H1 (cell line): ENCODE measurements at regions not wholly inside any gene's neighbourhood (a gene's known extent, or its start where the extent isn't known, plus 50 kb on each side); places are given as distances from the start of the nearest gene placed in this dataset.

ENCODE experiments used
- ATF2 ChIP-seq: IDR thresholded peaks from 2 replicates; pipeline ENCODE4 v1.6.1; 2012; ENCODE audit warnings: low read length, inconsistent platforms
- BACH1 ChIP-seq: IDR thresholded peaks from 2 replicates; pipeline ENCODE4 v1.6.1; 2012; ENCODE audit warnings: low read length, improper control_type of control experiment
- CEBPB ChIP-seq: IDR thresholded peaks from 2 replicates; pipeline ENCODE4 v1.6.1; 2012; ENCODE audit warnings: low read depth, low read length
- CTCF ChIP-seq, 3 experiments: IDR thresholded peaks; 1 replicate in 2 of 3; 2 replicates in 1 of 3; pipeline versions ENCODE4 v1.5.1 to v1.6.1; 2011; ENCODE audit warnings: low read length in 3 of 3, mild to moderate bottlenecking in 3 of 3, inconsistent platforms in 2 of 3, low read depth in 1 of 3, moderate library complexity in 1 of 3; ENCODE audit not compliant: insufficient read depth in 1 of 3; ENCODE audit errors: control extremely low read depth in 1 of 3
- EP300 ChIP-seq, 2 experiments: IDR thresholded peaks; 1 replicate in 1 of 2; 2 replicates in 1 of 2; pipeline ENCODE4 v1.6.1; 2011 to 2012; ENCODE audit warnings: low read depth in 2 of 2, low read length in 2 of 2, mild to moderate bottlenecking in 2 of 2, borderline replicate concordance in 1 of 2, inconsistent platforms in 1 of 2, moderate library complexity in 1 of 2
- EZH2 ChIP-seq: fragments of 200-600 bp; sonication (generic); IDR thresholded peaks from 2 replicates; pipeline ENCODE4 v1.7.1; 2012; ENCODE audit warnings: low read depth, mild to moderate bottlenecking, moderate library complexity, low read length, inconsistent platforms; ENCODE audit not compliant: severe bottlenecking
- JUND ChIP-seq: IDR thresholded peaks from 2 replicates; pipeline ENCODE4 v1.6.1; 2011; ENCODE audit warnings: mild to moderate bottlenecking, improper control_type of control experiment, low read length
- MAX ChIP-seq: IDR thresholded peaks from 2 replicates; pipeline ENCODE4 v1.6.1; 2012; ENCODE audit warnings: inconsistent platforms
- POLR2A ChIP-seq, 2 experiments: IDR thresholded peaks; 1 replicate in 1 of 2; 2 replicates in 1 of 2; pipeline ENCODE4 v1.6.1; 2011; ENCODE audit warnings: low read depth in 2 of 2, low read length in 2 of 2, mild to moderate bottlenecking in 2 of 2; ENCODE audit errors: control extremely low read depth in 1 of 2
- POLR2AphosphoS5 ChIP-seq: IDR thresholded peaks from 2 replicates; pipeline ENCODE4 v1.6.1; 2011; ENCODE audit warnings: low read depth, low read length
- YY1 ChIP-seq: IDR thresholded peaks from 2 replicates; pipeline ENCODE4 v1.6.1; 2011; ENCODE audit warnings: low read depth, mild to moderate bottlenecking, low read length
- ZNF274 ChIP-seq: IDR thresholded peaks from 2 replicates; pipeline ENCODE4 v1.7.0; 2012; ENCODE audit warnings: low read length, borderline replicate concordance; ENCODE audit errors: extremely low read depth

GRCh38 chr5:125912028-125912427, 511.2 kb upstream of the GRAMD2B start:
- TF ChIP-seq ATF2 (no peak), EP300 (IDR thresholded peaks at IDR 0.05; ENCODE audit: borderline replicate concordance in 1 of 2, low read depth in 2 of 2, low read length in 2 of 2) (no peak), JUND (no peak), CEBPB (no peak), POLR2A (IDR thresholded peaks at IDR 0.05; ENCODE audit: control extremely low read depth in 1 of 2, low read depth in 2 of 2, low read length in 2 of 2) (no peak), CTCF (IDR thresholded peaks at IDR 0.05; ENCODE audit: control extremely low read depth in 1 of 3, insufficient read depth in 1 of 3, low read depth in 1 of 3, low read length in 3 of 3) (no peak), EZH2 (no peak), ZNF274 (no peak), BACH1 (no peak), POLR2AphosphoS5 (no peak), YY1 (no peak), MAX (no peak)
